ENCODE measurements at regions not wholly inside any gene's neighbourhood (a gene's known extent, or its start where the extent isn't known, plus 50 kb on each side); places are given as distances from the start of the nearest gene placed in this dataset.

DNA sequence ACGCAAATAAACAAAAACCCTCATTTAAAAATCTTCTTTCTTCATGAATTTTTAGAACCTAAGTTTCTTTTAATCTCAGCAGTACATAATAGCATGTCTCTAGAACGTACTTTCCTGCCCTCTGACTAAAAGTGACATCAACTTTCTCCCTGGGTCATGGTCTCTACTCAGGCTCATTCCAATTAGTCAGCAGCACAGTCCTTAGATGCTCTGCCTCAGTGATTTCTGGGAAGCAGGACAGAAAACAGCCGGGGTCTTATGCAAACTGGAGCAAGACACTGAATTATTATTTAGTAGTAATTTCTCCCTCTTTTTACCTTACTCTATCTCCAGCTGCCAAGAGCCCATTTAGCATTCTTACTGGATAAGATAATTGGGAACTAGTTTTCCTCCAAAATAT is 365.2 kb downstream of the TUSC7 start:
- DNase-seq (ENCODE audit: low read depth) = no peak

DNA sequence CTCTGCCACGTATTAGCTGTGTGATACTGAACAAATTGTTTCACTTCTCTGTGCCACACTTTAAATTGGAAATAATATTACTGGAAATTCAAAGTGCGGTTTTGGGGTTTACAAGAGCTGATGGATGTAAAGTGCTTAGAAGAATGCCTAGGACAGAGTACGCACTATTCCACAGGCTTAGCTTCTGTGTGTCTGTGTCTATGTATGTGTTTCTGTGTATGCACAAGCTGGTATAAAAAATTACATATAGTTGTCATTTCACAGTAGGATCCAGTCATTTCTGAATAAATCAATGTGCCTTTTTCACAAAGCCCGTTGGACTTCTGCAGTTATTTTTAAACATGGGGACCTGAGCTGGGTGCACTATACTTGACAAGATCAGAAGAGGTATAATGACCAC is 370.4 kb downstream of the TUSC7 start:
- DNase-seq (ENCODE audit: low read depth) = no peak

DNA sequence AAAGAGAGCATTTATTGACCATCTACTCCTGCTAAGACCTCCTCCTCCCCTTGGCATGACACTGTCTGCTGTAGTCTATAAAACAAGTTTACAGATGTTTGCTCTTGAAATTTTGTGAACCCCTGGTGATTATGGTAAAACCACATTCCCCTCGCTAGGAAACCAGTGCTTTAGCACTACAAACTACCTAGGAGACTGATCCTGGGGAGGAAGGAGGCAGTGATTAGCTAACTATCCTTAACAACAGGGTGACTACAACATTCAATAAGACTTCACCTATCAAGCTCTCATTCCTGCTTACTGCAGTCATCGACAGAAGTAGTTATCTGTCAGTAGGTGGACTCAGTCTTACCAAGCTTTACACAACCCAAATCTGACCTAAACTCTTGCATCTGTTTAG is 371.3 kb downstream of the TUSC7 start:
- no peak for DNase-seq (ENCODE audit: low read depth)

DNA sequence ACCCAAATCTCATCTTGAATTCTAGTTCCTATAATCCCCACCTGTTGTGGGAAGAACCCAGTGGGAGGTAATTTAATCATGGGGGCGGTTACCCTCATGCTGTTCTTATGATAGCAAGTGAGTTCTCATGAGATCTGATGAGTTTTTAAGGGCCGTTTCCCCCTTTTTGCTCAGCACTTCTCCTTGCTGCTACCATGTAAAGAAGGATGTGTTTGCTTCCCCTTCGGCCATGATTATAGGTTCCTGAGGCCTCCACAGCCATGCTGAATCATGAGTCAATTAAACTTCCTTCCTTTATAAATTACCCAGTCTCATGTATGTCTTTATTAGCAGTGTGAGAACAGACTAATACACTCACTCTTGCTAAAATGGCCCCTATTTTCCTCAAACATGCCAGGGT is 374.7 kb downstream of the TUSC7 start:
- no peak for DNase-seq (ENCODE audit: low read depth)

DNA sequence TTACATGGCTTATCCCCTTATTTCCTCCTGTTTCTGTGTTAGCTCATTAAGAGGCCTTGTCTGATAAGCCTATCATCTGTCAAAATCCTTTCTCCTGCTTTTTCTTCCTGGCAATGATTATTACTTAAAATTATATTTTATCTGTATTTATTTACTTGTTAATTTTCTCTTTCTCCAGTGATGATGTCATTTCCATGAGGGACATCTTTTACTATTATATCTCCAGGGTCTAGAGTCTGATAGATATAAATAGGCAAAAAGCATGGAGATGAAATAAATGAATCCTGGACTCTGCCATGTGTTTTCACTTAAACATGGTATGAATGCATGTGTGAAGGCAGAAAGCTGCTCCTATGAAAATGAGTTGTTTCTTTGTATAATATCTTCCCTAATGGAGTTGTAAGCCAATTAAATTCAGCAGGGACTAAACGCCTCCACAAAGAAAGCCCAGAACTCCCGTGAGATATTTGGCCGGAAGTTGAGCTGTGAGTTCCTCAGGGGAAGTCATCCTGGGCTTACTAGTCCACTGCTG is 375.2 kb downstream of the TUSC7 start:
- no peak for DNase-seq (ENCODE audit: low read depth)

DNA sequence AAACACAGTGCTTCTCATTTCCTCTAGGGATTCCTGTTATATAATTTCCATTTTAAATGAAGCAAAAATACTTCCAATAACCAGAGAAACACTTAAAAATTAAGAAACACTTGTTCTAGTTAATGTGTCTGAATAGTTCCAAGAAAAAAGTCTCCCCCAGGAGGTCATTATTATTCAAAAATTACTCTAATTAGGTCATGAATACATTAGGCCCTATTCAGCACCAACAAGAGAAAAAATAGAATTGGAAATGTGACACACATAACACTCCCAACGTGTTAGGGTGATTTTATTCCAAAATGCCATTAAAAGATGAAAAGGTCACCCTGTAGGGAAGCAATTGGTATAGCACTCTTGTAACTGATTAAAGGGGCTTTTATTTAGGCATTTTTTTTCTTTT is 382.1 kb downstream of the TUSC7 start:
- DNase-seq (ENCODE audit: low read depth) = no peak

DNA sequence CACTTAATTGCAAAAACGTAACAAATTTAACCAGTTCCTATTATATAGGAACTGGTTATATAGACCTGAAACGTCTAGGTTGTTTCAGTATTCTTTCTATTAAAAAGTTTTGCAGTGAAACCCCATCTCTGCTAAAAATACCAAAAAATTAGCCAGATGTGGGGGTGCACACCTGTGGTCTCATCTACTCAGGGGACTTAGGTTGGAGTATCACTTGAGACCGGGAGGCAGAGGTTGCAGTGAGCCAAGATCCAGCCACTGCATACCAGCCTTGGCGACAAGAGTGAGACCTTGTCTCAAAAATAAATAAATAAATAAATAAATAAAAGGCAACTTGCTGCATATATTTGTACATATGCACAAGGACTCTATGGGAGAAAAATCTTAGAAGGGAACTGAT is 387.0 kb downstream of the TUSC7 start:
- DNase-seq (ENCODE audit: low read depth) = no peak

DNA sequence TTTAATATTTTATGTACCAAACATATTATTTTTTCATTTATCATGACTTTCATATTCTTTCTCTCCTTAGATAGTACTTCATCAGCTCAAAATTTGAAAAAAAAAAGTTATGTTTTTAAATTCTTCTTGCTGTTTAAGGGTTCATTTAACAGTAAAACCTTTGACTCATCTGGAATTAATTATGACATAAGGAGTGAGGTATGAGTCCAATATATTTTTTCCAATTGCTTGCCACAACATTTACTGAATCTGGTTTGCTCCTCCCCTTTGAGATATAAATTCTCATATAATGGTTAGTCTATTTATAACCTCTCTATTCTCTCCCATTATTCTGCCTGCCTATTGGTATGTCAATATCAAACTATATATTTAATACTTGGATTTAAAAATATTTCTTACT is 387.8 kb downstream of the TUSC7 start:
- no peak for DNase-seq (ENCODE audit: low read depth)

DNA sequence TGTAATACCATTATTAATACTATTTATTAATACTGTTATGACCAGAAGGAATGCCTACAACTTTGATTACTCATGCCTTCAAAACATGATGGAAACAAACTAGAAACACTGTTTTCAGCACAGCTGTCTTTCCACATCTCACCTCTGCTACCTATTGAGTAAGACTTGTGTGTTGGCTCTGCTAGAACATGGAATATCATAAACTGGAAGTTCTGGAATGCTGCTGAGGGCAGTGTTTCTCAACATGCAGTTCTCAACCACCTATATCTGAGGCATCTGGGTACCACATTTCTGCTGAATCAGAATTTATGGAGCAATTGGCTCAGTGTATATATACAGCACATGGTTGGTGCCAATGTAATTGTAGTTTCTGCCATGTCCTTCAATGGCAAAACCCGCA is 392.1 kb downstream of the TUSC7 start:
- DNase-seq (ENCODE audit: low read depth) = no peak

DNA sequence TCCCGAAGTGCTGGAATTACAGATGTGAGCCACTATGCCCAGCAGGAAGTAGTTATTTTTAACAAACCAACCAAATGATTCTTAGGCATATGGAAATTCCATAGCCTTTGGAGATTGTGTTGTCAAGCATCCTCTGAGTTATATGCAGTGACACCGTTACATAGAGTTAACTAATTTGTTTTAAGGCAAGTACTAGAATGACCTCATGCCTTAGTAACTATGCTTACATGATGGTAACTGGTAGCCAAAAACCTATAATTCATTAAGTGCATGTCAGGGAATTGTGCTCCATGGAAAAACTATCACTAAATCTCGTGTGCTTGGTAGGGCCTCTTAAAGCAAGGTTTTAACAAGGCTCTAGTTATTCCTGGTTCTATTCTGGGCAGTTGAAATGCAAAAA is 392.8 kb downstream of the TUSC7 start:
- no peak for DNase-seq (ENCODE audit: low read depth)

DNA sequence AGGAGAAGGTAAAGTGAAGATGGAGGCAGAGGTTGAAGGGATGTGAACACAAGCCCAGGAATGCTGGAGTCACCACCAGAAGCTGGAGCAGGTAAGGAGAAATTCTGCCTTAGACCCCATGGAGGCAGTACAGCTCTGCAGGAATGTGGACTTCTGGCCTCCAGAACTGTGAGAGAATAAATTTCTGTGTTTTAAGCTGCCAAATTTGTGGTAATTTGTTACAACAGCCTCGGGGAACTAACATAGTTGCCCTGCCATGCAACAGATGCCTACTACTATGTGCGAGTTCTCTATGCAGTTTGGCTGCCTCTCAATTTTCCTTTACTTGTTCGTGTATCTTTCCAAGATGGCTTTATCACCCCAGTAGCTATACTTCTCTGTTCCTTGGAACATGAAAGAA is 394.1 kb downstream of the TUSC7 start:
- no peak for DNase-seq (ENCODE audit: low read depth)

DNA sequence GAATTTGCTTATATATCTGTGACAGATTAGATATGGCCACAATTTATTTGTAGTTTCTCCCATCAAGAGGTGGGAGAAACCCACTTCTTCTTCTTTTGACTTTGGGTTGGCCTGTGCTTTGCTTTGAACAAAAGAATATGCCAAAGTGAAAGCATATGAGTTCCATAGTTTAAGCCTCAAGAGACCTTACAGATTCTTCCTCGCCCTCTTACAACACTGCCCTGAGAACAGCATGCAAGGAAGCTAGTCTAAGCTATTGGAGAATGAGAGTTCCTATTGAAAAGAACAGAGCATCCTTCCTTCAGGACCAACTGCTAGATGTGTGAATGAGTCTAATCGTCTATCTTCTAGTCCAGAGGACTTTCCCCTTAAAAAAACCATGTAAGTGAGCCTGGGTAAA is 394.8 kb downstream of the TUSC7 start:
- DNase-seq (ENCODE audit: low read depth) = no peak

DNA sequence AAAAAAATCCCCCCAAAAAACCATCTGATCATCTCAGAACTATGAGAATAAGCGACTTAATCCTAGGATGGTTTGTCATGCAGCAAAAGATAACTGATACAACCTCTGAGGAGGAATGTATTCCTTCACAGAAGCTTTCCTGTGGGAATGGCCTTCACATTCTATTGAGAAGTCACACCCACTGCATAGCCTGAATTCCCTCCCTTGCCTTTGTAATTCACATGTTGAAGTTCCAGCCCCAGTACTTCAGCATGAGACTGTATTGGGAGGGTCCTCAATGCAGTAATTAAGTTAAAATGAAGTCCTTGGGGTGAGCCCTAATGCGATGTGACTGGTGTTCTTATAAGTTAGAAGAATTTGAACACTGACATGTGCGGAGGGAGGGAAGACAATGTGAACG is 395.2 kb downstream of the TUSC7 start:
- DNase-seq (ENCODE audit: low read depth) = no peak

DNA sequence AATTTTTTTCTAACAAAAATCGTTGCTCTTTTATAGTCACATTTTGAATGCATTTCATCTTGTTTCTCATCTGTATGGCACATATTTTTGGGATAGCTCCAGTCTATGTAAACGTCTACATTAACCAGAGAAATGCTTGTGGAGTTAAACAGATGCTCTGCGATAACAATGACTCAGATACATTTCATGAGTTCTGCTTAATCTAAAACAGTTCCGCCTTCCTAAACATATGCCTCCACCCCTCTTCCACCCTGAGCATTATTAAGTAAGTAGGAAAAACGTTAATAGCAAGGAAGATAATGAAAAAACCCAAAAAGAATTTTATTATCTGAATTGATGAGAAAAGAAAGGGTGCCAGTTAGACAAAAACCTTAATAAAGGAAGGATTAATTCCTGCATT is 396.1 kb downstream of the TUSC7 start:
- no peak for DNase-seq (ENCODE audit: low read depth)

DNA sequence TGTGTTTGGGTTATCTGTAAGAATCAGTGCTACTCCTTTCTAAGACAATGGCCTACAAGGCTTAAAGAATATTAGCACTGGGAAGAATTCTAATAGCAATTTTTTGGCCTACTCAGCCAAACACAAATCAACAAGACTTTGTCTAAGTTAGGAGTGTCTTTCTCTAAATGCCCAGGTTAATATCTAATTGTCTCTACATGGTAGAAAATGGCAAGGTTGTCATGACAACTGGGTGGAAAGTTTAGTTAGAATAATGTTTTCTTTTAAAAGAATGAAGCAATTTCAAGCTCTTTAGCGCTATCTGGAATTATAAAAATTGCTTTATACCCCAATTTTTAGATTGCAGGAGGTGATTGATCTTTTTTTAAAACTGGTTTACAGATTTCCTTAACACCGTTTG is 396.8 kb downstream of the TUSC7 start:
- no peak for DNase-seq (ENCODE audit: low read depth)

DNA sequence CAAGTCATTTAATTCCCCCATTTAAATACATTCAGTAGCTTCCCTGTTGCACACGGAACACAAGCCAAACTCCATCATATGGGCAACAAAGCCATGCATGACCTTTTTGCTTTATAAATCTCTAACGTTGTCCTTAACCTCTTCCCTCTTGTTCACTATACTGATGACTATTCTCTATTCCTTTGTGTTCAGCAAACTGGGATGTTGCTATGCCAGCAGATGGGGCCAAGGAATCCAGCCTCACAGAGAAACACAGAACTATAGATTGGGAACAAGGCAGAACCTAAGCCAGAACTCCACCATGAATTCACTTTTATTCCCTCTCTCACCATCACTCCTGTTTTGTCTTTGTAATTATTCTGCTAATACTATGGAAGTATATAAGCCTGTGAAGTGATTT is 398.4 kb downstream of the TUSC7 start:
- DNase-seq (ENCODE audit: low read depth) = no peak

DNA sequence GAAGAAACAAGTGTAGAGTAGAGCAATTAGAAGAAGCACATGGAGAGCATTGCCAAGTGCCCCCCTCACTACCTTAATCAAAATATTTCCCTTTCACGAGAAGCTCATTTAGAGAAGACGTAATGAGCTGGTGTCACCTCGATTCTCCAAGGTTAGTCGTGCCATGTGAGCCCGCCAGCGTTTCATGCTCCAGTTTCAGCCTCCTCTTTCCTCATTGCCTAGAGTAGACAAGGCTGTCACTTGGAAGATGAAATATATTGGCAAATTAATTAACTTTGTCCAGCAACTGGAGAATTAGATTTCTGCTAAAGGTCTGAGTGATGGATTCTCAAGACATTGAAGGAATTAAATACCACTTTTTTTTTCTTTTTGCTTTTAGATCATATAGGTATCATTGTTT is 399.6 kb downstream of the TUSC7 start:
- no peak for DNase-seq (ENCODE audit: low read depth)

DNA sequence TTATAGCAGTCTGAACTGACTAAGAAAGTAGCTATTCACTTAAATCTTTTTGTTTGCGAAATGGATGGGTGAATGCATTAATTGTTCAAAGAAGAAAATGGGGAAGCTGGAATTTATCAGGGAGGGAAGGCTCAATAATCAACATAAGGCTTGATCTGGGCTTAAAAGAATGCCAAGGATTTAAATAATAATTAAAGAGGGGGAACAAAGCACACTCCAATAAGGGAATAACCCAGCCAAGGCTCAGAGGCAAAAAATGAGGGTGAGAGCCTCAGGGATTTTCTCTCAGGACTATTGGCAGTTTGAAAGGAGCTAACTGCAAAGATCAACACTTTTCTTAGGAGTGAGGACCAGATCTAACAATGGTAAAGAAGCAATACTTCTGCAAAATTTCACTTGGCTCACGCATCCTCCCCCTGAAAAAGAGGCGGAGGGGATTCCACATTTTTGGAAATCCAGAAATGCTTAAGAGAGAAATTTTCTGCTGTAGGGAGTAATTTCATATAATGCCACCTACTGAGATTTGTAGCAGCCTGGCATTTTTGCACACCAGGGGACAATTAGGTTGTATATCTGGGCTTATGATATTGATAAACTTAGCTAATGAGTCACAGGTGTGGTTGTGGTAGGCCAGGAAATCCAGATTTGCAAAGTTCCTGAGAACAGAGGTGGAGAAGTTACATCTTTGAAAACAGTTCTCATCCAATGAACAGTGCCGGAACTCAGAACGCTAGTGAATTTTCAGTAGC is 405.1 kb downstream of the TUSC7 start:
- DNase-seq (ENCODE audit: low read depth) = no peak

DNA sequence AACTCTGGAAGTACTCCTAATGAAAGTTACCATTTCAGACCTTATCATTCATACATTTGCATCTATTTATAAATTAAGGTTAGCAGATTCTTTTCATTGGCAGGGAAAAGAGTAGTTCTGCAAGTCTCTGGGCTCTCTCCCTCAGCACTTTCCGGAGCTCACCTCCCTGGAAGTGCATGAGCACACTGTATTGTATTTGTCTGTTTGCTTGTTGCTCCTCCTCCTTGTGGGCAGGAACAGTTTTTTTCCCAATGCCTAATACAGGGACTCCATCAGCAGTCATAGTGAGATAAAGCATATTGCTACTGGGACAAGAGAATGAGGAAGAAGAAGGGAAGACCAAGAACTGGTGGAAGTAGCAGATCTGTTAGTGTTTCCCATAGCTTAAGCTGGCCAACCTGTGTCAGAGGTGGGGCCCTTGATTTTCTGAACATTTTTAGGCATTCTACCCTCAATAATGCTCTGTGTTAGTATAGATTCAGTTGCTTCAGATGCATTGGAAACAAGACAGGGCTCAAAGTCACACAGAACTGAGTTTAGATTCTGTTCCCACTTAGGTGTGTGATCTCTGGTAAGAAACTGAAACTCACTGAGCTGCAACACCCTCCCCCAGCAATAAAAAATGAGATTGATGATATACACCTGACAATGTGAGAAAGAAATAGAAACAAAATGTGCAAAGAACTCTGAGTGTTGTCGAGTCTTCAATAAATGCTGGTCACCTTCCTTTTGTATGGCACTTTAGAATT is 407.8 kb downstream of the TUSC7 start:
- DNase-seq (ENCODE audit: low read depth) = no peak

DNA sequence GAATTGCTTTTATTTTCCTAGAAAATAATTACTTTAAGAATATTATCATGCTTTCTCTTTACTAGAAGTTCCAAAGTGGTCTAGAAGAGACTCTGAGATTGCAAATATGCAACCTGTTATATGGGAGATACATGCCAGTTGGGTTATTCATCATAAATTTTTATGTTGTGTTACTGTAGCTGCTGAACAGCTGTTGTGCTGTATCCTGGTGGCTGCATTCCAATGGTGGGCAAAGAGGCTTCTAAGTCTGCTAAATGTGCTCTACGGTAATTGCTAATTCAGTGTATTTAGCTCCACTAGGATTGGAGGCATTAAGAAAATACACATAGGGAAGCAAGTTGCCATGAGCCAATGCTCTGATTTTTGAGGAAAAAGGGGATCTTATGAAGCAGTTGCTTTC is 409.0 kb downstream of the TUSC7 start:
- no peak for DNase-seq (ENCODE audit: low read depth)

DNA sequence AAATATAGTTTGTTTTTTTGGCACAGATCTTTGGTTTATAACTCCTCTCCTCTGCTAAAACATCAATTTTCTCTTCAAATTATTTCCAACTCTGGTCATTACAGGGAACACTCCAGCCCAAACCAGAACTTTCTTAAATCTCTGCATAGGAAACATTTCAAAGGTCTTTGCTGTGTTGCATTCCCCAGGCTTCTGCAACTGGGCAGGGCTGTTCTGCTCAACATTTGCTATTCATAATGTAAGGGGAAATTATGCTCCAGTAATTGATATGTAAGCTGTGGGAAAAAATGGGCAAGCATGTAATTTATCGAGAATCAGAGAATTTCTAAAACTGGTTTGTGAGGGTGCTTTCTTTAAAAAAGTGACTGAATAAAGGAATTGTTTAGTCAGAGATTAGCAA is 410.4 kb downstream of the TUSC7 start:
- DNase-seq (ENCODE audit: low read depth) = no peak

DNA sequence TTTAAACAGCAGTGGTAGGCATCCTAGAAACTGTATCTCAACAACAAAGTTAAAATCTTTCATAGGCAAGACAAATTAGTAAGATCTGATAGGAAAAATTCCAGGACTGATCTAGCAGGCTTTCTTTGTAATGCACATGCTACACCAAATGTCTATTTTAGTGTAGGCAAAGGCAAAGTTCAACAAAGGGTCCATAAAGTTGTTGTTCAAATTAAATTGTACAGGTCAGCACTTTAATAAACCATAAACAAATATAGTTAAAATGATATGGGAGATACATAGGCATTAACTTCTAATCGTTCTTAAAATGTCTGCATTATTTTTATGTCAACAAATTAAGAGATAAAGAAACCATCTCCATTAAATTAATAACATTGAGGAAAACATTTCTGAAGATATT is 413.0 kb downstream of the TUSC7 start:
- no peak for DNase-seq (ENCODE audit: low read depth)

DNA sequence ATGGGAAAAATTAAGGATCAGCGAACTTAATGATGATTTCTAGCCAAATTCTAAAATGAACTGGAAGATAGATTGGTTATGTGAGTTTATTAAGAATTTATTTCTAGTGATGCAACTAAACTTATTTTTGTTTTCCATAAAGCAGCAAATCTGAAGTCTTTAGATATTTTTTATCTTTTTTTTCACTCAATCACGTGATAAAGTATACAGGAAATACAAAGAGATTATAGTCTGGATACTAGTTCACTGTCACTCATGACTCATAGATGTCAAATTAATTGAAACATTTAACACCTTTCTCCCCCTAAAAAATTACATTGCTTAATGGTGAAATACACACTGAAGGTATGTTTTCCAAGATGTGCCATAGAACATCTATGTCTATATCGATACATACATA is 416.9 kb downstream of the TUSC7 start:
- DNase-seq (ENCODE audit: low read depth) = no peak

Data from forelimb muscle (tissue), 1 donor.